ENCODE measurements at regions not wholly inside any gene's neighbourhood (a gene's known extent, or its start where the extent isn't known, plus 50 kb on each side); places are given as distances from the start of the nearest gene placed in this dataset.

DNA sequence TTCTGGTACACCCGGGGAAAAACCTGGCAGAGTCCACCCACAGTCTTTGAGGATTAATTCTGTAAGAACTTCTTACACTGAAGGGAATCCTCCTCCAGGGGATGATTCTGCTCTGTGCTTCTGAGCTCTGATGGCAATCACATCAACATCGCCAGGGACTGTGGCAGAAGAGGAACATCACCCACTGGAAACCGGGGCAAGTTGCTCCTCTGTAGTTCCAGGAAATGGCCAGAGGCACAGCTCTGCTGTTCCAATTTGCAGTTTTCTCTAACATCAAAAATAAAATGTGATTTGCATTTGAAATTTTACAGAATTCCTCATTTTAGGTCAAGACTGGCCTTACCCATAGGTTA, 207.6 kb downstream of the DAD1 start:
- intact Hi-C loops (cut with DNase I): loop anchor here in 5 of 10 donors (10.0 kb wide), 3 partner anchors 273 to 473 kb away; partner anchors contain the start of gene SLC7A7 (in 1 of the 5)

DNA sequence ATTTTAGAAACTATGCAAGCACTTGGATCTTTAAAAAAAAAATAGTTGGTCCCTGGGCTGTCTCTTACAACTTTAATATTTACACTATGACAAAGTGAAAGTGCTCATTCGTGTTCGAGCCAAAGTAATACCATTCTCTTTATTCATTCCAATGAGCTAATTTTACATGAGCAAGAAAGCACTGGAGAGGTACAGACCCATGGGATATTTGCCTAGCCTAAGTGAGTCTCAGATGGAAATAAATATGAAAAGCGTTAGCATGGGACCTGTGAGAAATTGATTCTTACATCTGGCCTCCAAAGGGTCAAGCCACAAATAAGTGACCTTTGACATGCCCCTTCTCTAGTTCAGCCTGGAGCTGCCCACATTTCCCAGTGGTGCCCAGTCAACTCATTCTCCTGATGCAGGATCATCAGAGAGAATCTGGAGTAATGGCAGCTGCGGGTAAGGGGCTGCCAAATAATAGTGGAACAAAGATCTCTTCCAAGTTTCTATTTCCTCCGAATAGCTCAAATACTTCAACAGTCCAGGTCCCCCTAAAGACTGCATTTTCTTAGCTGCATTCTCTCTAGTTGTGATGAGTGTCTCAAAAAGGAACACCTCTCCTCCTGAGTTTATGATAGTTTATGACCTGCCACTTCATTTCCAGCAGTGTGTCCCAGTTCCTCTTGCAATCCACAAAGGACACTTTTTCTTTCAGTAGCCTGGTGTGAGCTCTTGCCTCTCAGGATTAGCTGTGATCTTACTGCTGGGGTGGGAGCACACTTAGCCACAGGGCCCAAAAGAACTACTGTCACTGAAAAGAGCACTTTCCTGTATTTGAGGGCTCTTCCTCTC, 208.2 kb downstream of the DAD1 start:
- Histone ChIP-seq H3K27ac (no peak overlapping the region), H3K36me3 (no peaks in the 10 kb centered on the region), H3K4me1 (peaks cover 0 to 8% (median 0%) of the 10 kb centered on the region in 9 donors), H3K4me3 (no peak overlapping the region), H3K9me3 (no peaks in the 10 kb centered on the region), H3K27me3 (peaks cover 0 to 10% (median 5%) of the 10 kb centered on the region in 7 donors)
- DNase-seq (no peak), ATAC-seq (peak in 2 of 8 donors; percentile 44 to 55)
- intact Hi-C loops (cut with DNase I): loop anchor here in 5 of 10 donors (10.0 kb wide), 3 partner anchors 274 to 474 kb away; partner anchors contain the start of gene SLC7A7 (in 1 of the 5)
- TF ChIP-seq, protein P1, sequence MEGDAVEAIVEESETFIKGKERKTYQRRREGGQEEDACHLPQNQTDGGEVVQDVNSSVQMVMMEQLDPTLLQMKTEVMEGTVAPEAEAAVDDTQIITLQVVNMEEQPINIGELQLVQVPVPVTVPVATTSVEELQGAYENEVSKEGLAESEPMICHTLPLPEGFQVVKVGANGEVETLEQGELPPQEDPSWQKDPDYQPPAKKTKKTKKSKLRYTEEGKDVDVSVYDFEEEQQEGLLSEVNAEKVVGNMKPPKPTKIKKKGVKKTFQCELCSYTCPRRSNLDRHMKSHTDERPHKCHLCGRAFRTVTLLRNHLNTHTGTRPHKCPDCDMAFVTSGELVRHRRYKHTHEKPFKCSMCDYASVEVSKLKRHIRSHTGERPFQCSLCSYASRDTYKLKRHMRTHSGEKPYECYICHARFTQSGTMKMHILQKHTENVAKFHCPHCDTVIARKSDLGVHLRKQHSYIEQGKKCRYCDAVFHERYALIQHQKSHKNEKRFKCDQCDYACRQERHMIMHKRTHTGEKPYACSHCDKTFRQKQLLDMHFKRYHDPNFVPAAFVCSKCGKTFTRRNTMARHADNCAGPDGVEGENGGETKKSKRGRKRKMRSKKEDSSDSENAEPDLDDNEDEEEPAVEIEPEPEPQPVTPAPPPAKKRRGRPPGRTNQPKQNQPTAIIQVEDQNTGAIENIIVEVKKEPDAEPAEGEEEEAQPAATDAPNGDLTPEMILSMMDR (IDR thresholded peaks at IDR 0.05): no peak
- 63 to 77% methylated on average over 5 of the region's 5 CpGs for WGBS, 2 donors

More for the DNA sequence above, 207.6 kb downstream of the DAD1 start:
- Histone ChIP-seq H3K27ac (no peak overlapping the region), H3K27me3 (peaks cover 0 to 7% (median 5%) of the 10 kb centered on the region in 7 donors), H3K4me3 (no peak overlapping the region), H3K4me1 (peaks cover 0 to 8% (median 0%) of the 10 kb centered on the region in 9 donors), H3K9me3 (no peaks in the 10 kb centered on the region), H3K36me3 (no peaks in the 10 kb centered on the region)
- 60 to 65% methylated on average over 3 of the region's 3 CpGs for WGBS, 2 donors
- TF ChIP-seq, protein P1 (IDR thresholded peaks at IDR 0.05): no peak
- DNase-seq (no peak), ATAC-seq (no peak)

DNA sequence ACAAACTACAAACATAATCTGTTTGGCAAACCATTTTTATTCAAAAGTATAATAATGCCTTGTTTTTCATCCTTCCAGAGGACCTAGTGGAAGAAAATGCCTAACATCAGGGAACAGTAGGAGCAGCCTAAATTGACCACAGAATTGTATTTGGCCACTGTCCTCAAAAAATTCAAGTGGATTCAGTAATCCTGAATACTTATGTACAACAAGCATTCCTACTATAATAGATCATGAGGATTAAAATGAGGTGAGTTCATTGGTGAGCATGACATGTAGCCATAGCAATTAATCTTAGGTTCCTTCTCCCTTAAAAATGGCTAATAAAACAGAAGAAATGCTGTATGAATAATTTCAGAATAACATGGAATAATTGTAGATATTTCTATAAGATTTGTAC, 209.3 kb downstream of the DAD1 start:
- H3K36me3 ChIP-seq: no peaks in the 10 kb centered on the region
- no peak for ATAC-seq
- H3K4me1 ChIP-seq: peaks cover 0 to 8% (median 0%) of the 10 kb centered on the region in 9 donors

DNA sequence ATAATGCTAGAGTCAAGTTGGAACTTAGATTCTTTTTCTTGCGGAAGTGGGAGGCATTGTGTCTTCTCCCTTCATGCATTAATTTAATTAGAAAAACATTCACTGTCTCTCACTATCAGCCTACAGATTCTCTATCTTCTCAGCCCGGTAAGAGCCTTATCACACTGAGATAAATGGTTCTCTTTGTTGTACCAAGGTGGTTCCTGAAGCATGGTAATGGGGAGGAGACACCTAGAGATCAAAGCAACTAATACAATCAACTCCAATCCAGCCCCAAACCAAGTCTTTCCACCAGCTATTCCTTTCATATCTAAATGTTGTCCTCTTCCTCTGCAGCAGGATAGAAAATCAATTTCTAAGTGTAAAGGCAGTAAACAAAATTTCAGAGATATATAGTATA, 210.8 kb downstream of the DAD1 start:
- Histone ChIP-seq H3K27ac (no peak overlapping the region), H3K27me3 (peaks cover 0 to 10% (median 0%) of the 10 kb centered on the region in 7 donors), H3K4me1 (peaks cover 0 to 8% (median 0%) of the 10 kb centered on the region in 9 donors), H3K9me3 (no peaks in the 10 kb centered on the region), H3K4me3 (no peak overlapping the region), H3K36me3 (no peaks in the 10 kb centered on the region)
- no peak for ATAC-seq
- TF ChIP-seq, protein P1 (IDR thresholded peaks at IDR 0.05): no peak
- 34 to 42% methylated on average over 2 of the region's 2 CpGs for WGBS, 2 donors
- intact Hi-C loops (cut with DNase I): loop anchor here in 1 of 10 donors (10.0 kb wide), 1 partner anchor 153 kb away; no protein-coding TSS in a partner anchor
- DNase-seq: no peak

More for the DNA sequence above, 209.3 kb downstream of the DAD1 start:
- H3K27me3 ChIP-seq: peaks cover 0 to 10% (median 0%) of the 10 kb centered on the region in 7 donors
- intact Hi-C loops (cut with DNase I): loop anchor here in 6 of 10 donors (10.0 kb wide), 4 partner anchors 155 to 475 kb away; partner anchors contain the start of gene SLC7A7 (in 1 of the 6)
- no peak overlapping the region for H3K4me3 ChIP-seq
- no peaks in the 10 kb centered on the region for H3K9me3 ChIP-seq
- DNase-seq: no peak
- H3K27ac ChIP-seq: no peak overlapping the region
- TF ChIP-seq, protein P1 (IDR thresholded peaks at IDR 0.05): no peak
